HG02571 (cell line): ENCODE measurements at regions not wholly inside any gene's neighbourhood (a gene's known extent, or its start where the extent isn't known, plus 50 kb on each side); places are given as distances from the start of the nearest gene placed in this dataset.
"Not testable (repeated sequence)": the region's sequence is repeated elsewhere in the genome, so short reads cannot be mapped to it uniquely, and the experiment has no call there.

ENCODE experiments used
- ATAC-seq: cut with Tn5 transposase; IDR thresholded peaks from one replicate; pipeline ENCODE4 v1.9.1; 2021; ENCODE audit warnings: mild to moderate bottlenecking, moderate library complexity; ENCODE audit not compliant: unreplicated experiment

- ATAC-seq = no peak
Observed at GRCh38 chr4:171378323-171378722, 434.9 kb upstream of the GALNTL6 start.

GRCh38 chr4:171376724-171377123, 436.5 kb upstream of the GALNTL6 start:
- ATAC-seq = no peak

GRCh38 chr4:171353535-171353934, 459.7 kb upstream of the GALNTL6 start:
- ATAC-seq = no peak

- no peak for ATAC-seq
Observed at GRCh38 chr4:171348090-171348489, 465.1 kb upstream of the GALNTL6 start.

- no peak for ATAC-seq
Observed at GRCh38 chr4:171342646-171343045, 470.6 kb upstream of the GALNTL6 start.

GRCh38 chr4:171340258-171340657, 472.9 kb upstream of the GALNTL6 start:
- ATAC-seq = no peak

- no peak for ATAC-seq
Observed at GRCh38 chr4:171334549-171334948, 478.7 kb upstream of the GALNTL6 start.

- ATAC-seq = no peak
Observed at GRCh38 chr4:171308661-171309060, 504.5 kb upstream of the GALNTL6 start.

- ATAC-seq = not testable (repeated sequence)
Observed at GRCh38 chr4:171298048-171298718, 515.0 kb upstream of the GALNTL6 start.

GRCh38 chr4:171288816-171289432, 524.3 kb upstream of the GALNTL6 start:
- ATAC-seq = no peak

- ATAC-seq = no peak
Observed at GRCh38 chr4:171281359-171281758, 531.8 kb upstream of the GALNTL6 start.

- ATAC-seq = no peak
Observed at GRCh38 chr4:171279131-171279530, 534.1 kb upstream of the GALNTL6 start.

GRCh38 chr4:171266671-171267070, 546.5 kb upstream of the GALNTL6 start:
- ATAC-seq = no peak

GRCh38 chr4:171265190-171265818, 547.9 kb upstream of the GALNTL6 start:
- no peak for ATAC-seq

- no peak for ATAC-seq
Observed at GRCh38 chr4:171256223-171256622, 557.0 kb upstream of the GALNTL6 start.

GRCh38 chr4:171246948-171247347, 566.3 kb upstream of the GALNTL6 start:
- ATAC-seq = no peak

GRCh38 chr4:171242831-171243230, 570.4 kb upstream of the GALNTL6 start:
- no peak for ATAC-seq

- no peak for ATAC-seq
Observed at GRCh38 chr4:171239196-171239595, 574.0 kb upstream of the GALNTL6 start.

- no peak for ATAC-seq
Observed at GRCh38 chr4:171235521-171235920, 577.7 kb upstream of the GALNTL6 start.

- ATAC-seq = not testable (repeated sequence)
Observed at GRCh38 chr4:171229354-171229753, 583.9 kb upstream of the GALNTL6 start.

- no peak for ATAC-seq
Observed at GRCh38 chr4:171221181-171221580, 592.0 kb upstream of the GALNTL6 start.

GRCh38 chr4:171203425-171203824, 609.8 kb upstream of the GALNTL6 start:
- ATAC-seq = no peak
